GM21447 (cell line): ENCODE measurements at regions not wholly inside any gene's neighbourhood (a gene's known extent, or its start where the extent isn't known, plus 50 kb on each side); places are given as distances from the start of the nearest gene placed in this dataset.
"Not testable (repeated sequence)": the region's sequence is repeated elsewhere in the genome, so short reads cannot be mapped to it uniquely, and the experiment has no call there.

Experiments
- ATAC-seq: cut with Tn5 transposase; IDR thresholded peaks from one replicate; pipeline ENCODE4 v1.9.1; 2021; ENCODE audit not compliant: unreplicated experiment

DNA sequence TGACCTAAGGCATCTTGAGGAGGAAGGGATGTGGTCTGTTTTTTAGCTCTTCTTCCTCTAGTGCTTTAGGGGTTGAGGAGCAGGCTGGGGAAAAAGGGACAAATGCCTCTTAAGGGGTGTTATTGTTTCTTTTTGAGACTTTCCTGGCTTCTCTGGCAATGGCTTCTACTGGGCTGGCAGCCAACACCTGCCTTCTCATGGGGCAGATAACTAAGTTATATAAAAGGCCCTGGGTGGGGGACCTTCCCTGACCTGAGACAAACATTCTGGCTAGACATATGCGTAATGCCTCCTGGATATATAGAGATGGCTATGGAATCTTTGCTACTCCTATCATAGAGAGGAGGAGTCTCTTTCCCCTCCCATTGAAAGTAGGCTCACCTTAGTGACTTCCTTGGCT, 179.2 kb upstream of the PROK2 start:
- no peak for ATAC-seq

DNA sequence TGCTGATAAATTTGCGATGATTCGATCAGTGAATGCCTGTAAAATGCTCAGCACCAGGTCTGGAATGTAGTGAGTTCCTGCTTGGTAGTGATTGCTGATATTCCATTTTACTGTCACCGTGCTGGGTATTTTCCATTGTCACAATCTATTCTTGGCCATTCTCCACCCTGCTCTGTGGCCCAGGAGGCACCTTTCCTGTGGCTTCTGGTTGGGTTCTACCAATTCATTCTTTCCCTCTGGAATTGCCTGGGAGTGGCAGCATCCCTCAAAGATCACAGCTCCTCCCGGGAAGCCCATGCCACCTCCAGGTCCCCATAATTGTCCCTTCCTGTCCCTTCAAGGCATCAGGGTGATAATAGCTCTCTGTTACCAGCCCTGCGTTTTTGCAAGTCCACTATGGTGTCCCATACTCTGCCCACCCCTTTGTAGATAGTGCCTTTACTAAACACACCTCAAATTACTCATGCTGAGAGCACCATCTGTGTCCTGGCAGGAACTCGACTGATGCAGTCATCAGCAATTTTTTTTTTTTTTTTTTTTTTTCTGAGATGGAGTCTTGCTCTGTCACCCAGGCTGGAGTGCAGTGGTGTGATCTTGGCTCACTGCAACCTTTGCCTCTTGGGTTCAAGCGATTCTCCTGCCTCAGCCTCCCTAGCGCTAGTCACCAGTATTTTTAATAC, 177.8 kb upstream of the PROK2 start:
- ATAC-seq = no peak

DNA sequence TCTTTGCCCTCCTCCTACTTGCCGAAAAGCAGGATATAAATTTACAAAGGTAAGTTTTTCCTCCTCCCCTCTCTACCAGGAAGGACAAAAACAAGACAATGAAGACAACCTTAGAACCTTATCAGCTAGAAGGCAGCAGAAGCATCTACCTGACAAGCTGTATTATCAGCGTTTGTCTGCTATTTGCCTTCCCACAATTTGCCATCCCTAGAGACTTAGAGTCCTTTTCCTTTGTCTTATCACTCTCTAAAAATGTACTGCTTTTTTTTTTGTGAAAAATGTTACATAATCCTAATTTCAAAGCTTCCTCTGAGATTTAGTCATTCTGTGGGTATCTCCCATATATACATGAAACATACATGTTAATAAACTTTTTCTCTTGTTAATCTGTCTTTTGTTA, 176.9 kb upstream of the PROK2 start:
- ATAC-seq = no peak

DNA sequence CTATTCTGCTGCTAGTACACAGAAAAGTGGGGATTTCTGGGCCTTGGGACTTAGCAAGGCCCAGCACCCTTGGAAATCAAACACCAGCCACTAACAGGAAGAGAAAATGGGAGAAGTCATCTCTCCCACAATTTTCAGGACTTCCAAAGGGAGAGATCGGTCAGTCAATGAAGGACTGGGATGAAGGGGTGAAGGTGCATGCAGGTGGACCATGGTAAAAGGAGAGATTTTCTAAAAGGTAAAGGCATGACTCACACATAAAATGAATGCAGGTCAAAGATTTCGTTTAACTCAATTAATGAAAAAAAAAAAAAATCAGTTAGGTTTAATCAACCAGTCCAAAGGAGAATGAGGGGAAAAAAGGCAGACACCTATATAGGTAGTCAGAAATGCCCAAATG, 176.4 kb upstream of the PROK2 start:
- no peak for ATAC-seq

DNA sequence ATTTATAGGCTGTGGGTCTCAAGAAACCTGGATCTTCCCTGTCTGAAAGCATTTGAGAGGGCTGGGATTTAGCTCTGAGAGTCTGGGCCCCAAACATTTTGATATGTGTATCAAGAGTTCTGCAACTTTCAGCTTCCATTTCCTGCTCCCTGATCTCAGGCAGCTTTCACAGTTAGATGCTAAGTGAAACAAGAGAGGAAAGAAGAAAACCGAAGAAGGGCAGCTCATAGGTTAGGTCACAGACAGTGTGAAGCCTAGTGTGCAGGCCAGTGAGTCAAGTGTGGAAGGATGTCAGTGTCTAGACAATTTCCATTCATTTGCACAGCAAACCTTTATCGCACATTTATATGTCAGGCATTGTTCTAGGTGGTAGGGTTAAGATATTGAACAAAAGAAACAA, 173.6 kb upstream of the PROK2 start:
- ATAC-seq = peak; percentile 47

DNA sequence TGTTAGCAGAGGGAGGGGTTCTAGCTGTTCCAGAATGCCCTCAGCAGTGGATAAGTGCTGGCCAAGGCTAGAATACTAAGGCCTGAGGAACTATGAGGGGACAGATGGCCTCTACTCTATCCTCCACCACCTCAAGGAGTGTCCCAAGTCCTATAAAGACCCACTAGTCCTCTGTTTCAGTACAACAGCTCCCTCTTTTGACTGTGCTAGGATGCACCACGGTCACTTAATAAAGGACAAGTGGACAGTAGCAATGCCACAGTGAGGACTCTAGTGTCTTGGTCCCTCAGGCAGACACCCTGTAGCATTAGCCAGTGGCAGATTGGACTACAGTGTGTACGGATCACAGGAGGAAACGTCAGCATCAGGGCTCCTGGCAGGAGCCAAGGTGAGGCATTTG, 171.8 kb upstream of the PROK2 start:
- no peak for ATAC-seq

DNA sequence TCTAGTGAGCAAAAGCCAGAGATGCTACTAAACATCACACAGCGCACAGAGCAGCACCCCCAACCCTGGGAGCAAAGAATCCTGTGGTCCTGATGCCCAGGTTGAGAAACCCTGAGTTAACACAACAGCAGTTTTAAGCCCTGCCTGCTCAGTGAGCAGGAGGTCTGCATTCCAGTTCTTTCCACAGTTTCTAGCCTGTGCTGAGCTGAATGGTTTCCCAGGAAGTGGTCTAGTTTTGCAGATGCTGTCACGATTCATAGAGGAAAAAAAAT, 171.1 kb upstream of the PROK2 start:
- no peak for ATAC-seq

DNA sequence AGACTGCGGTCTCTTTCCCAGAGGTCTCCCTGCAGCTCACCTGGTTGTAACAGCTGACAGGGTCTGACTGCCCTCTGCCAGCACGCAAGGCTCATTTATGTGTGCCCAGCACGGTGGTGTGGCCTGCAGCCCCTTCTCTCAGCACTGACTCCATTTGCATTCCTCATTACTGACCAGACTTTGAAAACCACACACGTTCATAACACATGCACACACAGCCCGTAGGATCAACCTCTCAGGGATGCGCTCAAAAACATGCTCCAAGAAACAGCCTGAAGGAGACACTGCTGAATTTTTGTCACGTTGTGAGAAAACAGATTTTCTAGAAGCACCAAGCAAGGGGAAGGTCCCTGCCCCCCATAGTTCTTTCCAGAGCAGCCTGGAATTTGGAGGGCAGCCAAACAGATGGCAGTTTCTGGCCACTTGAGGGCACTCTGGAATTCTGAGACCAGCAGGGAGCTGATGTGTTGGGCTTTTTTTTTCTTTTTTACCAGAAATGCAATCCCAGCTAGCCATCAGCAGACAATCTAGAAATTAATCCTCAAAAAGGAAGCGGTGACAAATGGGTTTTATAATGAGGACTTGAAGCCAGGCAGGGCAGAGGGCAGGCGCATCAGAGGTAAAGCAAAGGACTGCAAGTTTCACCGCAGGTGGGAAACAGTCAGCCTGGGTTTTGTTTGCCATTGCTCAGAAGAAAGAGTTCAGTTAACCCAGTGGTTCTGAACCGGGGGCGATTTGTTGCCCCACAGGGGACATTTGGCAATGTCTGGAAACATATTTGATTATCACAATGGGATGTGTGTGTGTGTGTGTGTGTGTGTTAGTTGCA, 170.5 kb upstream of the PROK2 start:
- ATAC-seq = no peak

DNA sequence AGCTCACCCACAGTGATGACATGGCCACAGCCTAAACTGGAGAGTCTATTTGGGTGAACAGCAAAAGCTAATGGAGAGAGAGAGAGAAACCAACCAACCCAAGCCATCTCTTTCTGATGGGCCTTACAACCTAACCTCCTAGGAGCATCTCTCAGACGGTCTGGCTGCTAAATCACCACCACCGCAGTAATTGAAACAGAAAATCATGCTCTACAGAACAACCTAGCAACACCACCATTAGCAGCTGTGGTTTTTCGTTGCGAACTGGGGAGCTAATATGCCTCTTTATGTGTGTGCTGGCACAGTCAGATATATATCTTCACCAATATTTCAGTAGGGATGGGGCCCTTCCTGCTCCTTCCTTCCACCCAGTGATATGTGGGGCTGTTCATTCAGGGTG, 166.9 kb upstream of the PROK2 start:
- ATAC-seq = no peak

DNA sequence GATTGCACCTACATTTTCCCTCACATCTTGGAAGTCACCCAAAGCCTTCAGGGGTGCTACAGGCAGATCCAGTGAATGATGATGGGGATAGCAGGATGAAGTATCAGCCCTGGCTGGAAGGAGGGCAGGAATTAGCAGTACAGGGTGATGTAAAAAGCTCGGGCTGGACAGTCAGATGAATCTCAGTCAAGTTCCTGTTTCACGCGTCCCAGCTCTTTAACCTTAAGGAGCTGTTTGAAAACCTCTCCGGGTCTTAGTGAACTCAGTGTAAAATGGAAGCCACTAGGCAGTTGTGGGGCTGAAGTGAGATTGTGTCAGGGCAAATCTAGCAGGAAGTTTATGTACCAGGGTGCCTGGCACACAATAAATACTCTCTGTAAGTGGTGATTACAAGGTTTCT, 166.4 kb upstream of the PROK2 start:
- ATAC-seq = no peak

DNA sequence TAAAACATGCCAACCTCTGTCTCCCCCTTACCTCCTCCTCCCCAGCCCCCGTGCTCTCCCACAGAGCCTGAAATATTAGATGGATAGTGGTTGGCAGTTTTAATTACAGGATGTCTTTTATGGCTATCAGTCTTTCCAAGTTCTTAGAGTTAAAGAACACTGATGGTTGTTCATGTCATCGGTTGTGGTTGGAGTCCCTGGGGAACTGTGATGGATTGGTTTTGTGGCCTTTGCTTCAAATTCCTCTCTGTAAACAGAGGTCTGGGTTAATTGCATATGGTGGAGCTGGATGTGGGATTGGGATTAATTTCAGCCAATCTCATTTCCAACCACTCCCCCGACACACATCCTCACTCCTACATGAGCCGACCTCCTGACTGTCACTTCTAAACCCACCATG, 164.5 kb upstream of the PROK2 start:
- no peak for ATAC-seq

DNA sequence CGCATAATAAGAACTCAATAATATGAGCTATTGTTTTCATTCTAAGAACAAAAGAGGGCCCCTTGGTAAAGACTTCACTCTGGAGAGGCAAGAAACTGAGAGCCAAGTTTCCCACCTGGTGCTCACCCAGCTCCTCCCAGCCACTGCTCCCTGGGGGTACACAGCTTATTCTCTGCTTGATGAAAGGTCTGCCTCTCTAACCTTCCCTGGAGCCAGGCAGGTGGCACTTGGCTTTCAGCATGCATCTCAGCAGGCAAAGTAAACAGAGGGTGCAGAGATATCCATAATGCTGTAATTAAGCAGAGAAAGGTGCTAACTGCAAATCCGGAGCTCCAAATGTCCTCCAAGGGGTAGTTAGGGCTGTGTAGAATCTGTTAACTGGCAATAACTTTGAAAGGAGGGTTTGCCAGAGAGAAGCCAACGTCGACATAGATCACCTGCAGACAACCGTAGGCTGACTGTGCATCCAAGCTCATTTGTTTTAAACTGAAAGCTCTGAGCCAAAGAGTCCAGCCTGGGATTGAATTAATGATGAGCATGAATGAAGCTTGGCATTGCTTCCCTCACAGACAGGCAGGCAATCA, 159.6 kb upstream of the PROK2 start:
- no peak for ATAC-seq

DNA sequence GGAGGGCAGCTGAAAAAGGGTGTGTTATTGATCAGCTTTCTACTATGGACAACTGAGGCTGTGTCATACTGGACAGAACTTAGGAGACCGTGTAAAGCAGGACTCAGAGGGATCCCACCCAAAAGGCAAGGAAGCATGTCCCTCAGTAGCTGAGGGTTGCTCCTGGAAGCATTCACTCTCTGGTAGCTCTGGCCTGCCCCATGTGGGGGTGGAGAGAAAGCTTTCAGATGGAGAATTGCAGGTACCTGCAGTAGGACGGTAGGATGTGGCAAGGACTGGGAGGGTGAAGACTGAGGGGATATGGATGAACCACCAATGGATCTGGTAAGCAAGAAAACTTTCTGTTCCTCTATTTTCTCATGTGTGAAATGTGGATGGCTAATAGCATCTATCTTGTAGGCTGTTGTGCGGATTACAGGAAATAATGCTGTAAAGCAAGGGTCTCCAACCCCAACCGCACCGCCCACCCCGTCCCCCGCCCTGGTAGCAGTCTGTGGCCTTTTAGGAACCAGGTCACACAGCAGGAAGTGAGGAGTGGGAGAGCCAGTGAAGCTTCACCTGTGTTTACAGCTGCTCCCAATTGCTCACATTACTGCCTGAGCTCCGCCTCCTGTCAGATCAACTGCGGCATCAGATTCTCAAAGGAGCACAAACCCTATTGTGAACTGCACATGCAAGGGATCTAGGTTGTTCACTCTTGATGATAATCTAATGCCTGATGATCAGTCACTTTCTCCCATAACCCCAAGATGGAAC, 157.7 kb upstream of the PROK2 start:
- no peak for ATAC-seq

DNA sequence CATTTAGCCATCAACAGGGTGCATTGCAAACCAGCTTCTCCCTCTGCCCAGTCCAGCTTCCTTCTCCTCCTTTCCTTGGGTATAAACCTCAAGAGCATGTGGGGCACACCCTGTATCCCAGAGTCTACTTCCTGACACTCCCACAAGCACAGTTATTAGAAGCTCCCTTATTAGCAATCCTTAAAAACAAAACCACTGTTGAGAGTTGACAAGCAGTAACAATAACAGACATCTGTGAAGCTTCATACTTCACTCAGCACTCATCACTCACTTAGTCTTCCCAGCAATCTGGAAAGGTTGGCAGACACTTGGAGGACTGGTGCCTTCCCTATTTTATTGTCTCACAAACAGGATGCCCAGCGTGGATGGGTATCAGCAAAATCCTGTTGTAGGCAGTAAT, 155.5 kb upstream of the PROK2 start:
- no peak for ATAC-seq

DNA sequence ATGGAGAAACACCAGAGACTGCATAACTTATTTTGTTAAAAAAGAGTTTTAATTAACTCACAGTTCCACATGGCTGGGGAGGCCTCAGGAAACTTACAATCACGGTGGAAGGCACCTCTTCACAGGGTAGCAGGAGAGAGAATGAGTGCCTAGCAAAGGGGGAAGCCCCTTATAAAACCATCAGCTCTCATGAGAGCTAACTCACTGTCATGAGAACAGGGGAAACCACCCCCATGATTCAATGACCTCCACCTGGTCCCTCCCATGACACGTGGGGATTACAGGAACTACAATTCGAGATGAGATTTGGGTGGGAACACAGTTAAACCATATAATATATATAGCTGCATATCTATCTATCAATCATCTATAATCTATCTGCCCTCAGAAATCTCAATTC, 153.1 kb upstream of the PROK2 start:
- ATAC-seq = not testable (repeated sequence)

DNA sequence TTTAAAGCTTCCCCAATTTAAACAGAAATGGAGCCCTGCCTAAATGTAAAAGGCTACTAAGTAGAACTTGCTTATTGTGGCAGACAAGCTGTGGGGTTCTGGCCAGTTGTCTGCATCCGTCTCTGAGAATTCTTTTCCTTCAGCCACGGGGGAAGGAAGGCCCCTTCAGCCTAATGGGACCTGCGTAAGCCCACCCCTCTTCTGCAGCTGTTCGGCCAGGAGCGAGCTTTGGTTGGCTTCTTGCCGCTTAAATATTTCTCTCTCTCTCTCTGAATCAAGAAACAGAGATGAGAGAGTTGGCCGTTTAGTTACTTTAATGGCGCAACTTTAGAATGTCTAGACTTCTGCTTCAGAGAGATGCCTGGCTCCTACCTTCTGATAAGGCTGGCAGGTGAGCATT, 151.7 kb upstream of the PROK2 start:
- ATAC-seq = no peak

DNA sequence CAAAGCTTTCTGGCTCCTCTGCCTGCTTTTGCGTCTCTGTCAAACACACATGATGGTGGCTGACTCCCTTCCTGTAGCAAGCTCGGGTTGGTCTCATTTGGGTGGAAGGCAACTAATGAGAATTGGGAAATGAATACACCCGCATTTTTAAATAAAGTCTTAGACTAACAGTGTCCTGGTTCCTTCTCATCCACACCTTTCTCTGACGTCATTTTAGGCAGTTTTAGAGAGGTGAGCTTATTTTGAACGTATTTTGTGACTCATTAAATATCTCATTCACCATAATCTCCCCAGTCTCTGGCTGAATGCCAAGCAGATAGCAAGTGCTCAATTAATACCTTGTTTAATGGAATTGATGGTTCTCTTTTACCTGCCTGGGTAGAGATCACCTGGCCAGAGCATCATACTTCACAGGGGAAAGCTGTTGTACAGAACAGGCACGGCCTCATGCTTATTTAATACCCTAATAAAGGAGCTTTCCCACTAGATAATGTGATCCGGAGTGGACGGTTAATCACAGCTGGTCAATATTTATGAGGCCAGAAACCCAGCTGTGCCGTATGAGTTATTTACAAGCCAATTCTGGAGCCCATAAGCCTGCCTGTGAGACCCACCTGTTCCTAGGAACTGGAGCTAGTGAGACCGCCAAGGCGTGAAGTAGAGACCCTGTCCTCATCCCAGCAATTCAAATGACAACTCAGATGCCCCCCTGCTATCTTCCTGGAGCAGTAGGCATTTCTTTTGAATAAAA, 149.7 kb upstream of the PROK2 start:
- no peak for ATAC-seq

DNA sequence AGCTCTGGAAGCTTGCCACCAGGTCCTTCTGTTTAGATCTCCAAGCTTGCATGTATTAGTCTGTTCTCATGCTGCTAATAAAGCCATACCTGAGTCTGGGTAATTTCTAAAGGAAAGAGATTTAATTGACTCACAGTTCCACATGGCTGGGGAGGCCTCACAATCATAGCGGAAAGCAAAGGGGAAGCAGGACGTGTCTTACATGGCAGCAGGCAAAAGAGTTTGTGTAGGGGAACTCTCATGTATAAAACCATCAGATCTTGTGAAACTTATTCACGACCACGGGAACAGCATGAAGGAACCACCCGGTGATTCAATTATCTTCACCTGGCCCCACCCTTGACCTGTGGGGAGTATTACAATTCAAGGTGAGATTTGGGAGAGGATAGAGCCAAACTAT, 147.0 kb upstream of the PROK2 start:
- no peak for ATAC-seq

DNA sequence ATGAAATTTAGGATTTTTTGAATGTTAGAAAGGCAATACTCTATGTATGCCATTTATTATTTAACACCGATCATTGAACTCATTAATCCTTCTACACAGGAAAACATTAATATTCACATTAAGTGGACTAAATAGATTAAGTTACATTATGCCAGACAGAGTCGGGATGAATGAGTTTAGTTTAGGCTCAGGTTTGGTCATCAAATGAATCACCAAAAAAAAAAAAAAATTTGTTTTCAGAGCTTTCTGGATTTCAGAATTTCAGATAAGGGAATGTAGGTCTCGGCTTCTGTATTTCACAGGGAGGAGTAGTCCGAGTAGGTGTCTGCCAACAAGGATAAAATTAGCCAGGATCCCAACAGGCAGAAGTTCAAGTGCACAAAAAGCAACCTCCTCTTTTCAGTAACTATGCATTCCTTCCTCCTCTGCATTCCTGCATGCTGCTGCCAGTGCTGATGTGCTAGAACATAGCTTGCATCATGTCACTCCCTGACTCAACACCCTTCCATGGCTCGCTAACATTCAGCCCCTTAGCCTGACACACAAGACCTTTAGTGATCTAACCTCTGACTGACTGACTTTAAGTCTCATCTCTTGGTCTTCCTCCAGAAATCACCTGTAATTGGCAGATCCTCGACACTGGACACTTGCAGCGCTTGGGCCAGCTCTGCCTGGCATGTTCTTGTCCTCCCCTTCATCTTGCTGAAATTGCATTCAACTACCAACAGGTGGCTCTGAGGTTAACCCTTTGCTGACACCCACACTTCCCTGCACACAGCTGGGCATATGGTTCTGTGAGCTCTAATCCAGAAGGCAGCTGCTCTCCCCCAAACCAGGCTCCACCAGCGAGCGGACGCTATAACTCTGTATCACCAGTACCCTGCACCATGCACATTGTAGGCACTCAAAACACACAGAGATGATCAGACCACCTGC, 145.4 kb upstream of the PROK2 start:
- no peak for ATAC-seq

DNA sequence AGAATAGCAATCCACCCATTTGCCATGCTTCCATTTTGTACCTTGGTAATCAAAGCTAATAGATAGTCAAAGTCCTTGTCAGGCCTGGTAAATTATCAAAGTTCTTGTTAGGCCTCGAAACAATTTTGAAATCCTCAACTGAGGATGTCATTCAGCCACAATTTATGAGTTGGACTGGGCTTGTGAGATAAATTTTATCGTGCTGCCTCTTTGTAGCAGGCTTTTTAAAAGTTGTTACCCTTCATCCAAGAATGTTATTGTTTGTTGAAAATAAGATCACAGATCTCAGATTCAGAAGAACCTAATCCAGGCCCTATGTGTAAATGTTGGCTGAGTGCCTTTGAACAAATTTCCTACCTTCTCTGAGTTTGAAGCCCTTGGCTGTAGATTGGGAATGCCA, 143.3 kb upstream of the PROK2 start:
- ATAC-seq = no peak
